HEK293 (cell line): ENCODE measurements at regions not wholly inside any gene's neighbourhood (a gene's known extent, or its start where the extent isn't known, plus 50 kb on each side); places are given as distances from the start of the nearest gene placed in this dataset.

ENCODE experiments used
- CTCF ChIA-PET: fragments of 350-600 bp; formaldehyde crosslinking; extraction: SDS; loops from one replicate; lab custom pipeline; 2021; ENCODE audit warnings: antibody characterized with exemption; lab: Yijun Ruan, JAX
- POLR2A ChIA-PET: fragments of 300-600 bp; formaldehyde crosslinking; extraction: SDS; loops from one replicate; lab custom pipeline; 2020; ENCODE audit warnings: antibody characterized with exemption, inconsistent platforms; lab: Yijun Ruan, JAX
- H3K27ac ChIP-seq: fragments of 200-500 bp; sonication (Bioruptor generic); 2 replicates; pipeline ENCODE4 v1.5.1; 2014; ENCODE audit warnings: low read depth, low read length, control low read depth, inconsistent platforms; ENCODE audit errors: extremely low read depth
- H3K36me3 ChIP-seq, 2 experiments: fragments of 200-500 bp in 1 of 2; sonication (Bioruptor generic) in 1 of 2; 1 replicate in 1 of 2; 2 replicates in 1 of 2; pipeline ENCODE4 v1.5.1; 2014 to 2017; ENCODE audit warnings: inconsistent platforms in 2 of 2, low read length in 2 of 2; ENCODE audit not compliant: control insufficient read depth in 2 of 2, insufficient read depth in 1 of 2
- H3K4me1 ChIP-seq: fragments of 200-500 bp; sonication (Bioruptor generic); 2 replicates; pipeline ENCODE4 v1.5.1; 2014; ENCODE audit warnings: mild to moderate bottlenecking, low read length, inconsistent platforms; ENCODE audit not compliant: control insufficient read depth, insufficient read depth
- H3K4me3 ChIP-seq: 2 replicates; pipeline ENCODE4 v1.5.1; 2011; ENCODE audit warnings: low read depth, mild to moderate bottlenecking, control low read depth, low read length, moderate library complexity
- H3K9me3 ChIP-seq: fragments of 200-500 bp; sonication (Bioruptor generic); 2 replicates; pipeline ENCODE4 v1.5.1; 2014; ENCODE audit warnings: low read depth, low read length, inconsistent platforms; ENCODE audit not compliant: control insufficient read depth, insufficient read depth
- FEZF1 ChIP-seq: fragments of 450-650 bp; formaldehyde crosslinking; IDR thresholded peaks from 2 replicates; pipeline ENCODE4 v1.5.1; 2016; ENCODE audit warnings: missing biosample characterization, missing genetic modification characterization
- HOXC10 ChIP-seq: sonication (generic); formaldehyde crosslinking; IDR thresholded peaks from 2 replicates; pipeline ENCODE4 v1.8.1; 2023; ENCODE audit warnings: mild to moderate bottlenecking, missing genetic modification reagents
- PRDM1 ChIP-seq: fragments of 450-650 bp; formaldehyde crosslinking; IDR thresholded peaks from 2 replicates; pipeline ENCODE4; 2016; ENCODE audit warnings: missing biosample characterization, missing genetic modification characterization
- PRDM2 ChIP-seq: fragments of 450-650 bp; formaldehyde crosslinking; IDR thresholded peaks from 2 replicates; pipeline ENCODE4 v1.5.1; 2016; ENCODE audit warnings: missing biosample characterization, missing genetic modification characterization, borderline replicate concordance
- PRDM6 ChIP-seq: fragments of 450-650 bp; formaldehyde crosslinking; IDR thresholded peaks from 2 replicates; pipeline ENCODE4 v1.5.1; 2017; ENCODE audit warnings: missing biosample characterization, missing genetic modification characterization
- REST ChIP-seq: fragments of 450-650 bp; formaldehyde crosslinking; IDR thresholded peaks from 2 replicates; pipeline ENCODE4 v1.5.1; 2016; ENCODE audit warnings: missing biosample characterization, missing genetic modification characterization
- ZBTB49 ChIP-seq: fragments of 450-650 bp; formaldehyde crosslinking; IDR thresholded peaks from 2 replicates; pipeline ENCODE4 v1.5.1; 2016; ENCODE audit warnings: missing biosample characterization, missing genetic modification characterization, low read depth
- ZNF10 ChIP-seq: fragments of 450-650 bp; formaldehyde crosslinking; IDR thresholded peaks from 2 replicates; pipeline ENCODE4 v1.5.1; 2017; ENCODE audit warnings: missing biosample characterization, missing genetic modification characterization
- ZNF148 ChIP-seq: fragments of 450-650 bp; formaldehyde crosslinking; IDR thresholded peaks from 2 replicates; pipeline ENCODE4 v1.5.0; 2017; ENCODE audit warnings: missing biosample characterization, missing genetic modification characterization, borderline replicate concordance
- ZNF24 ChIP-seq: fragments of 450-650 bp; formaldehyde crosslinking; IDR thresholded peaks from 2 replicates; pipeline ENCODE4 v1.5.1; 2016; ENCODE audit warnings: missing biosample characterization, missing genetic modification characterization
- ZNF366 ChIP-seq: fragments of 450-650 bp; formaldehyde crosslinking; conservative IDR thresholded peaks from 2 replicates; pipeline ENCODE4 v1.5.1; 2016; ENCODE audit warnings: missing biosample characterization, missing genetic modification characterization
- ZNF394 ChIP-seq: fragments of 450-650 bp; formaldehyde crosslinking; IDR thresholded peaks from 2 replicates; pipeline ENCODE4 v1.5.1; 2016; ENCODE audit warnings: missing biosample characterization, missing genetic modification characterization, mild to moderate bottlenecking, moderate library complexity, borderline replicate concordance
- ZNF423 ChIP-seq: fragments of 450-650 bp; formaldehyde crosslinking; IDR thresholded peaks from 2 replicates; pipeline ENCODE4 v1.5.1; 2016; ENCODE audit warnings: missing biosample characterization, missing genetic modification characterization
- ZNF513 ChIP-seq: fragments of 450-650 bp; IDR thresholded peaks from 2 replicates; pipeline ENCODE4 v1.5.1; 2018; ENCODE audit warnings: missing biosample characterization, missing genetic modification characterization
- ZNF561 ChIP-seq: fragments of 450-650 bp; IDR thresholded peaks from 2 replicates; pipeline ENCODE4 v1.5.1; 2018; ENCODE audit warnings: missing biosample characterization, missing genetic modification characterization, borderline replicate concordance
- ZNF585B ChIP-seq: fragments of 450-650 bp; formaldehyde crosslinking; IDR thresholded peaks from 2 replicates; pipeline ENCODE4 v1.5.1; 2016; ENCODE audit warnings: missing biosample characterization, missing genetic modification characterization
- ZNF596 ChIP-seq: fragments of 450-650 bp; IDR thresholded peaks from 2 replicates; pipeline ENCODE4 v1.5.0; 2018; ENCODE audit warnings: missing biosample characterization, mild to moderate bottlenecking, missing genetic modification characterization, moderate library complexity
- ZNF785 ChIP-seq: fragments of 450-650 bp; formaldehyde crosslinking; IDR thresholded peaks from 2 replicates; pipeline ENCODE4 v1.5.1; 2016; ENCODE audit warnings: missing biosample characterization, missing genetic modification characterization

GRCh38 chr18:22698711-22699110, 234.4 kb upstream of the RBBP8 start:
- CTCF ChIA-PET = interaction anchor here (0.6 kb wide), 1 partner anchor 135 kb away, joined by 3 read pairs; no protein-coding TSS in a partner anchor
- H3K27ac ChIP-seq = no peak overlapping the region
- POLR2A ChIA-PET = no interaction called here
- TF ChIP-seq ZNF585B (tag by site-specific recombination) = no peak
- no peak for TF ChIP-seq ZNF513 (tag by site-specific recombination)
- TF ChIP-seq PRDM6 (tag by site-specific recombination) = no peak
- no peak for TF ChIP-seq ZNF561 (tag by site-specific recombination)
- TF ChIP-seq ZNF148 (tag by site-specific recombination) = no peak
- no peak for TF ChIP-seq FEZF1 (tag by site-specific recombination)
- no peak for TF ChIP-seq ZNF24 (tag by site-specific recombination)
- no peak for TF ChIP-seq ZNF366 (tag by site-specific recombination)
- TF ChIP-seq PRDM2 = no peak
- no peak for TF ChIP-seq ZNF785
- no peak for TF ChIP-seq ZNF423 (tag by site-specific recombination)
- no peak for TF ChIP-seq ZNF596 (tag by site-specific recombination)
- no peak for TF ChIP-seq HOXC10 (CRISPR knock-in tag)
- no peak for TF ChIP-seq REST
- TF ChIP-seq ZNF394 (tag by site-specific recombination) = no peak
- no peak for TF ChIP-seq ZNF10 (tag by site-specific recombination)
- no peak for TF ChIP-seq PRDM1
- no peak for TF ChIP-seq ZBTB49 (tag by site-specific recombination)

More at GRCh38 chr18:22698711-22699110, 234.4 kb upstream of the RBBP8 start:
- H3K36me3 ChIP-seq = no peaks in the 10 kb centered on the region
- no peaks in the 10 kb centered on the region for H3K9me3 ChIP-seq
- H3K4me3 ChIP-seq = no peak overlapping the region
- peaks cover 5% of the 10 kb centered on the region for H3K4me1 ChIP-seq
